Muscle of back (tissue), 3 donors: ENCODE measurements at regions not wholly inside any gene's neighbourhood (a gene's known extent, or its start where the extent isn't known, plus 50 kb on each side); places are given as distances from the start of the nearest gene placed in this dataset.

Source experiments
- DNase-seq, 3 donors: peaks; one replicate each; pipeline versions ENCODE4 v3.0.0 to v3.0.0-alpha.2; 2013

DNA sequence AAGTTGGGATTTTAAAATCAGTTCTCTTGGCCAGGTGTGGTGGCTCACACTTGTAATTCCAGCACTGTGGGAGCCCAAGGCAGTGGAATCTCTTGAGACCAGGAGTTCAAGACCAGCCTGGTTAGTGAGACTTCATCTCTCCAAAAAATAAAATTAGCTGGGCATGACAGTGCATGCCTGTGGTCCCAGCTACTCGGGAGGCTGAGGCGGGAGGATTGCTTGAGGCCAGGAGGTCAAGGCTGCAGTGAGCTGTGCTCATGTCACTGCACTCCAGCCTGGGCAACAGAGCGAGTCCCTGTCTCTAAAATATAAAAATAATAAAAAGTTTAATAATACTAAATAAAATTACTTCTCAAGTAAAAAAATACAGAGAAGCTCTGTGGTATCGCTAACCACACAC is 77.5 kb downstream of the FOXA2 start:
- DNase-seq, result no peak

DNA sequence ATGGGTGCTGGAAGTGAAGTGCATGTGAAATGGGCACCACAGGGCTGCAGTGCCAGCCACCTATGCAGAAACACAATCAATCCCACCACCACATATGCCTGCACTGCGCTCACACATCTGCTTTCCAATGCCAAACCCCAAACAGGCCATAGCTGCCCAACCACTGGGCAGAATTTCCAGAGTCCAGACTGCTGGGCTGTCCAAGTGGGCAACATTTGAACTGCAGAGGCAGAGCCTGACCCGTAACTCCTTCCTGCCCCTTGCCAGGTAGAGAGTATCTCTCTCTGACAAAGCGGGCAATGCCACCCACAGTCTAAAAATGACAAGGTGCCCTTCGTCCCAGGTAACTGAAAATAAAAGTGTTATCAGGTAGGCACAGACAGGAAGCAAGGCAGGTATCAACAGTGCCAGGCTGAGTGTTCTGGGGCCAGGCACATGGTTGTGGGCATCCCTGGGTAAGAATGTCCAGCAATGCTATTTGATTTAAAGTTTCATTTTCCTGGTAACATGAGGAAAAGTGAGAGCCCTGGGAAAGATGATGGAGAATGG is 79.5 kb downstream of the FOXA2 start:
- DNase-seq, result no peak

DNA sequence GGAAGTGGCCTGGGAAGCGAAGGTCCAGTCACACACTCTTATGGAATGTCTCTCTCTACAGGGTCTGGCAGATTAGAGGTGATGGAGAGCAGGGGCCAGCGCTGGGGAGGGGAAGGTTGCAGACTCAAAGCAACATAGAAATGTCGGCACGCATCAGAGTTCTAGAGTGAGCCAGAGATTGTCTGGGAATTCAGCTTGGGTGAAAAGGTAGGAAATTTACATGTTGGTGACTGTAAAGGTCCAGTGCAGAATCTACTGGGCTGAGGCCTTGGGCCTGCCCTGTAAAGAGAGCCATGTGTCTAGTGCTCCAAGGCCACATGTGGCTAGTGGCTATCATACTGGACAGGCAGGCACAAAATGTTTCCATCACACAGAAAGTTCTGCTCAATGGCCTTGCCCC is 80.8 kb downstream of the FOXA2 start:
- DNase-seq, result no peak

DNA sequence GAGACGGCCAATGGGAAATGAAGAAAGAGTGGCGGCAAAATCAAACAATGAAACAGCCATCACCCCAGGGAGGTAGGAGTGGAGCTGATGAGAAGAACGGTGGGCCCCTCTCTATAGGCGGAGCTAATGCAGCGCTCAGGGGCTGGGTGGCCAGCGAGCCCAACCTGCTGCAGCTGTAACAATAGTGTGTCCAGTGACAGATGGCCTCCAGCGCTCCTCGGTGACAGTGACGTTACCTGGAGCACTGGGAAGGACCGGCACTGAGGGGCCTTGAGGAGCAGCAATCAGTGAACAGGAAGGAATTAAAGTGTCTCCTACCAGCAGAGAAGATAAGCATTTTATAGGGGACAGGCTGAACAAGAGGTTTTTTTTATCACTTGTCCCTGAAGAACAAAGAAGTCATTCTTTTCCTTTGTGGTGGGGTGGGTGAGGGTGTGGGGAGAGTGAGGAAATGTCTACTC is 81.6 kb downstream of the FOXA2 start:
- DNase-seq, result no peak

DNA sequence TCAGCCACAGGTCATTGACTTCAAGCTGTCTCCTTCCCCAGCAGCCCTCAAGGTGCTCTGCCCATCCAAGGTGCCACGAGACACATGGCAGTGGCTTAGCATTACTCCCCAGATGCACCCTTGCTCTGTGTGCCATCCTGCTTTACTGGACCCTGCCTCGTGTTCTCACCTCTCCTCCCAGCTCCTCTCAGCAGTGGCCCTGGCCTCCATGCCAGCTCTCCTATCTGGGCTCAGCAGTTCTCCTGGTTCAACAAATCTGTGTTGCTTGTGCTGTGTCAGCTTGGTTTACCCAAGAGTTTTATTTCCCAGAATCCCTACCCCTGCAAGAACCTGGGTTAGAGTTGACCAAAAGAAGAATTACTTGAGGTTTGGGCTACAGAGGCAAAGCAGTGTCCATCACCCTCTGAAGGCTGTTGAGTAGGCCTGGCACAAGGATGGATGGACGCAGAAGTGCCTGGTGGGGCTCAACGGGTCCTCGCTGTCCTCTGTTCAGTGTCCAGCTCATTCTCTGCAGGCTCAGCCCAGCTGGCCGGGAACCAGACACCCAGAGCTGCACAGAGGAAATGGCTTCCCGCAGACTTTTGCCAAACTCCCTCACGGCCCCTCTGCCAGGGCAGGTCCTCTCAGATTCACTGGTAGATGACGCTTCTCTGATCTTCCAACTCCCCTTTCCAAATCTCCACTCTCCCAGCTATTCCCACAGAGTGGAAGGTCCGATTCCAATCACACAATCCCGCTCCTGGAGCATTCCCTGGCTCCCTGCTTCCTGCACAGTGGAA is 82.6 kb downstream of the FOXA2 start:
- DNase-seq, result no peak

DNA sequence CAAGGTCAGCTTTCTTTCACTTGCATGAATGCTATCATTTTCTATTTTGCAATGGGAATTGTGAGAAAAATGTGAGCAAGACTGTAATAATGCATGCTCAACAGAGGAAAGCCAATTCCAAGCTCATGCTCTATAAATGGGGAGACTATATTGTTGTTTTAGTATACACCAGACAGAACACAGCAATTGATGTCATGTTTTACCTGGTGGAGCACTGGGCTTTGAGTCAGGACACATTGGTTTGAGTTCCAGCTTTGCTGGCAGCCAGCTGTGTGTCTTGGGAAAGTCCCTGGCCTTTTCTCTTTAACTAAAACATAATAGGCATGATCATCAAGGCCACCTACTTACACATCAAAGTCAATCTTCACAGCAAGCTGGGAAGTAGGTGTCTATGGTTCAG is 83.3 kb downstream of the FOXA2 start:
- DNase-seq, result no peak

DNA sequence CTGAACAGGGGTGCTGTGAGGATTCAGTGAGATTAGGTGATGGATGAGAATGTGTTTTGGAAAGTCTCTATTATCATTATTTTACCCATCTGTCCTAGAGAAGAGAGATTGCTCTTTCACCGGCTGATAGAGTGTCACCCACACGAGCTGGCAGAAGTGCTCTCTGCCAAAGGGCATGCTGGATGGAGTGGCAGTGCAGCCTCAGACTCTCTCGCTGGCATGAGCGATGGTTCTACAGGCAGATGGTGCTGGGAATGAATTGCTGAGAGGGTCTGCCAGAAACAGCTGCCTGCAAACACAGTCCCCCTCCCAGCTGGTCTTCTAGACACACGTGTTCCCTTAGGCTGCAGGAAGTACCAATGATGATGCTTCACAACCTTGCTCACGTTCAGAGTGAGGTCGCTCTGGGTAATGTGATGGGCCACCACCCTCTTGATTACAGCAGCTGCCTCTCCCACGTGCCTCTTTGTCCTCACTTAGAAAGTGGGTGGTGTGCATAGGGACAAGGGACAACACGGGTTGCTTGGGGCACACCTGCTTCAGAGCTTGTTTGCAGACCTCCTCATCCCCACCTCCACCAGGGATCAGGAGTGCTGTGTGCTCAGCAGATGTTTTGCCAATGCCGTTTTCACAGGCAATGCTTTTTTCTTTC is 84.7 kb downstream of the FOXA2 start:
- DNase-seq, result no peak

DNA sequence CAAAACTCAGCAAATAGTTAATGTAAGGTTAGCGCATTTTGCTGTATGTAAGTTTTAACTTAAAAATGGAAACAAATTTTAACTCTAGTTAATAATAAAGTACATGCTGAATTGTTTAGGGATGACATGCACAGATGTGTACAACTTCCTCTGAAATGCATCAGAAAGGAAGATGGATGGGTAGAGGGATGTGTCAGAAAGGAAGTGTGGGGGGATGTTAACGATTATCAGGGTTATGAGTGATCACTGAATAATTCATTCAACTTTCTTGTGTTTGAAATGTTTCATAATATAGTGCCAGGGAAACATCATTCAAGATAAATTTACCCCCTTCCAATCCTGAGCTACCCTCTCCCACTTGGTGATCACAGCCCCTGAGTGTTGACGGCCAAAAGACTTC is 87.6 kb downstream of the FOXA2 start:
- no peak for DNase-seq

DNA sequence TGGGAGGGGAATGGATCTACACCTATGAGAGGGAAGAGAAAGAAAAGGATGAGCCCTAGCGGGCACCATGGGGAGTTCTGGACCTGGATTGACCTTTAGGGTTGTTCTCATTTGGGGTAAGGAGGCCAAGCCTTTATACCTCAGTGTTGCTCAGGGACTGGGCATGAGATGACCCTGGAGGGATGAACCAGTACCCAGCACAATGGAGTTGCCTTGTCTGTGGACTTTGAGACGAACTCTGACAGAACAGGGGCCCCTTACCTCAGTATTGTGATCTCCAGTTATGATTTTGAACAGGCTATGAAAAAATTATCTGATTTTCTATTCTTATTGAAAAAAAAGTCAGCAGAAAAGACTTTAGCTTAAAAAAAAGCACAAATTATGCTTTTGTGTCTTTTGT is 88.6 kb downstream of the FOXA2 start:
- DNase-seq, result no peak

DNA sequence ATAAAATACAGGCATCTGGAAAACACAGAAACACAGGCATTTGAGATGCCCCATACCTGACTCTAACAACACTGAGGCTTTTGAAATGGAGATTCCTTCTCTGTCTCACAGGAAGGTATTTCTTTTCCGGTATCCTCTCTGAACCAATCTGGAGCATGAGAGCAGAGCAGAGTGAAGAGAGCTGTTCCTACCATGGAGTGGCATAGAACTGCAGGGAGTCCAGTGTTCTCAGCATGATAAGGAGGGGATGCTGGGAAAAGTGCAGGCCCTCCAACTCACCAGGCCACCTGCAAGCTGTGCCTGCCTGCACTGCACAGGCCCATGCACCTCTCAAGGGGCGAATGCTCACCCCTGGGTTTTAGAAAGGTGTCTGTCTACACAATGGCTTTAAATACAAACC is 89.2 kb downstream of the FOXA2 start:
- no peak for DNase-seq

DNA sequence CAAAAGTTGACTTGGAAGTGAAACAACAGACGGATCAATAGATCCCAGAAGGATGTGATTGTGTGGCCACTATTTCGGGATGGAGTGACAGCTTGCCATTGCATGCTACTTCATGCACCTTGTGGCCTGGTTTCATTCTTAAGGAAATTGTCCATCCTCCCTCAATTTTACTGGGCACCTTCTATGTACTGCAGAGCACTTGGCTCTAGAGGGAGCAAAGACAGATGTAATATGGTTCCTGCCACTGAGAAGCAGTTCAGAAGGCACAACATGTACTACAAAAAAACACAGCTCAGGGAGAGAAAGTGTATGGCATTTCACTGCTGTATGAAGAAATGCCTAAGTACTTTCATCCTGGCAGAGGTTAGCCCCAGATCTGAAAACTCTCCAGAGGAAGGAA is 91.9 kb downstream of the FOXA2 start:
- DNase-seq, result no peak

DNA sequence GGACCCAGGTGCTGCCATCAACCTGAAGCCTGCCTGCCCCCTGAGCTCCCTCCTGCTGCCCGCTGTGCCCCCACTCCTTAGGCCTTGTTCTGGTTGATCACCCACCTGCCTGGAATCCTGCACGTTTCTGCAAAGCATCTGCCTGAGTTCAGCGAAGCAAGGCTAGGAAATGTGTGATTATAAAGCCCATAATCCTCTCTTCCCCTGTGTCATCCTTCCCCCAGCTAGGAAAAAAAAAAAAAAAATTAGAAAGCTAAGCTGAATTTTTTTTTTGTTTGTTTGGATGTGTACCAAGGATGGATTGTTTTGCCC is 93.2 kb downstream of the FOXA2 start:
- no peak for DNase-seq

DNA sequence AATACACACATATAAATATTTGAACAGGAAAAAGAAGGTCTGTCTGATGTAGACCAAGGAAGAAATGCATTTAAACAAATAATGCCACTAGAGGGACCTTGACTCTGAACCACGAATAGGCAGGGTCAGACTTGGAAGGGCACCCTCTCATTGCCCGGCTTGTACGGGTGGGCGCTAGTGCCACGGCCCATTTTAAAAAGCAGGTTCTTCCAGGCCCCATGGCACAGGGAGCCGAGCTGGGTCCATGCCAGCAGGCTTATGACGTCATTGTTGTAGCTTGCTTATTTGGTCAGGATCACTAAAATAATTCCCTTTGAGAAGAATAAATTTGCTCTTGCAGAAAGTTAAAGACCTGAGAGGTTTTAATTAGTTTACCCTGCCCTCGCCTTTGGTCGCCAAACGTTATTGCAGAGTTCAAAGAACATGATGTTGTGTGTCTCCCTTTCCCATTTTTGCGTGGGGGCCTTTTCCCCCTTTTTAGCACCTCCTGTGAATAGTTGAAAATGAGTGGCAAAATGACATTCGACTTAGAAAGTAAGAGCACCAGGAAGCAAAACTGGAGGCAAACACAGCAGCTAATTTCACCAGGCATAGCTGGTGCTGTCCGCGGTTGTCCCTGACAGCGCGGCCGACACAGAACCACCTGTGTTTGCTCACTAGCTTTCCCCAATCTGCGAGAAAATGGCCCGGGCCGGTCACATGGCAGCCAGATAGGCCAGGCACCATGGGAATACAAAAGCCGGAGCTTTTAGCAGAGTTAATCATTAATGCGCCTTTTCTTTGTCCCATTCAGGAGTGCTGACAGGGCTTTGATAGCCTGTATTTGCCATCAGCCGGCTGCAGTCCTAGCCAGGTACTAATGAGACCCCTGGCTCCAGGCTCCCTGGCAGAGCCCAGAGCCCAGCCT is 93.8 kb downstream of the FOXA2 start:
- no peak for DNase-seq

DNA sequence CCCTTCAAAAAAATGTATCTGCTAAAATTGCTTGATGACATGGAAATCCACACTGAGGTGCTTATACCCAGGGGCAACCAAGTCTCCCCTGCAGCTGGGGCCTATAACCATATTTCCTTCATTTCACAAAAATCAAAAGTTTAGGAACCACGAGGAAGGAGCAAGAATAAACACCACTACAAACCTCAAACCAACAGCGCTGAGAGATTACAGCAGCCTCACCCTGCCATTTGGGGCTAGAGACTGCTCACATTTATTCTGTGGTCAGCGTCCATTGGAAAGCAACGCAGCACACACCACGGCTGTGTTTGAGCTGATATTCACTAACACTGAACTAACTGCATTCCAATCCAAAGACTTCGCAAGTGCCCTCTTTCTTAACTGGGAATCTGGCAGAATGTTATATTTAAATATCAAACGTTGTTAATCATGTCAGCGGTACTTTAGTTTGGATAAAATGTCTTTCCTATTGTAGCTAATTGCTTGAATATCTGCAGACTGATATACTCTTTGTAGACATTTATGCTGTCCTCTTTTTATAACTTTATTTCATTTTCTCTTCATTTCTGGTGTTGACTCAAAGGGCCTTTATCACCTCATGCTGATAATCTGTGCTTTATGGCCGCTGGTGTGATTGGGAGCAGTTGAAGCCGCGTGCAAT is 94.6 kb downstream of the FOXA2 start:
- no peak for DNase-seq

DNA sequence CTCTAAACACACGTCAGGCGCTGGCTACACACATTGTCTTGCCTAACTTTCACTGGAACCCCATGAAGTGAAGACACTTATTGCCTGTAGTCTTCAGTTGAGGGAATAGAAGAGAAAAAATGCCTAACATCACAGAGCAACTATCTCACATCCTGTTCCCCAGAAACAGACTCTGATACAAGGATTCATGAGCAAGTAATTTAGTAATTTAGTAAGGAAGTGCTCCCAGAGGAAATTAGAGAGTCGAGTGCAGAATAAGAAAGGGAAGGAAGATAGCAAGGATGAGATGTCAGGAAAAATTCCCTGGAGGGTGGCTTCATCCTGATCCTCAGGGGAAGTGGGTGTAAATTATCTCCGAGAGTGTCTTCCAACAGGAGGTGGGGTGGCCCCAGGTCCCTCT is 104.0 kb downstream of the FOXA2 start:
- DNase-seq, result no peak

DNA sequence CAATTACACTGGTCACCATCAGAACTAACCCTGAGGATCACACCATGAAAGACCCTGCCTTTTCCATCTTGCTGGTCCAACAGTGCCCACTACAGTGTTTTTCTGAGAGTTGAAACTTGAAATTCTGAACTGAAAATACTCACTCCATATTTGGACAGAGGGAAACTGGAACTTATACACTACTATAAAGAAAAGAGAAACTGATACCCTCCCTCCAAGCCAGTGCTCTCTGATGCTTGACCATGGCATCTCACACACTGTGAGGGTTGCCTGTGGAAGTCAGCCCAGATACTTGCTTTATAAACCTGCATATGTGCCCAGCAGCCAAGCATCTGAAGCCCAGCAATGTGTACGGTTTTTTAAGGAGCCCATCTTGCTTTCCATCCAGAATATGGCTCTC is 108.7 kb downstream of the FOXA2 start:
- no peak for DNase-seq

DNA sequence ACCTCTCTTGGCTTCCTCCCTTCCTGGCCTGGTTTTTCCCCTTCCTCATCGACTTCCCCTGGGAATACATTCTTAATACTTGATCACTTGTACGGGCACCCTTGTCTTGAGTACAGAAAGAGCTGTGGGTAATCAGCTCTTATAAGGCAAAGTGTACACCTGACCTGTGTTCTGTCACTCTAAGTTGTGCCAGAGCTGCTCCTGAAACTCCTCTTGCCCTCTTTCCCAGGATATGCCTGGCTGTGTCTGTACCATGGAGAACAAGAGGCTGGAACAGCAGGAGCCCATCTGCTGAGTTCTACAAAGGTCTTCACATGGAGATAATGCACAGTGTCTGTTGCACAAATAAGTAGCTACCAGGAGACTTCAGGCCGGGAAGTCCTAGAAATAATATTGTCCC is 110.1 kb downstream of the FOXA2 start:
- no peak for DNase-seq

DNA sequence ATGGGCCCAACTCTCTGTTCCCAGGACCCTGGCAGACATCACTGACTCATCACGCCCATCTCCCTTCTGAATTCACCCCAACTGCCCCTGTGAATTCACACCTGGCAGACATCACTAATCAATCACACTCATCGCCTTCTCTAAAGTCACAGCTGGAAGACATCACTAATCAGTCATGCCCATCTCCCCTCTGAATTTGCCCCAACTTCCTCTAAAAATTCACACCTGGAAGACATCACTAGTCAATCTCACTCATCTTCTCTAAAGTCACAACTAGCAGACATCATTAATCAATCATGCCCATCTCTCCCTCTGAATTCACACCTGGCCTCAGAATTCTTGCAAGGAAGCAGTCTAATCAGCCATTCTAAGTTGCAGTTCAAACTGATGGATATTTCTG is 111.1 kb downstream of the FOXA2 start:
- no peak for DNase-seq

DNA sequence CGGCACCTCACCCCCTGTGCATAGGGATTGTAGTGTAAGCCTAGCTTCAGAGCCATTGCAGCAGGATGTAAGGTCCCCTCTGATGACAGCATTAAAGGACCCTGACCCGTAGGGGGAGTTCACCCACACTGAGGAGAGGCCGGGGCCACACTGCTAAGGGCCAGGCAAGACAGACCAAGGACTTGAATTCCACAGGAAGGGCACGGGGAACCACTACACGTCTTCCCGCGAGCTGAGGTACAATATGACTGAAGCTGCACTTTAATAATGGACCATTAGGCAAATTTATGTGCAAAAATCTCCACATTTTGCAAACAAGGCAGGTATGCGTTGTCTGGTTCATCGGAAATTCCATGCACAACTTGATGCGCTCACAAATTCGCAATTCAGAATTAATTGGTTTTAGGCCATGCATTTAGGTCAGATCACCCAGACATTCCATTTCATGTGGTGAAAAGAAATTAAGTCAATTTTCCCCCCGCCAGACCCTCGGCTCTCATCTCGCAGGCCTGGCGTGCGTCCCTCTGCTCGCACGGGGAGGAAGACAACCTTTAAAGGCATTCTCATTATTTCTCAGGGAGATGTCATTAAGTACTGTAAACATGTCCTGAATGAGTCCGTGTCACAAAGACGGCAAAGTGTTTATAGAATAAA is 111.8 kb downstream of the FOXA2 start:
- no peak for DNase-seq

DNA sequence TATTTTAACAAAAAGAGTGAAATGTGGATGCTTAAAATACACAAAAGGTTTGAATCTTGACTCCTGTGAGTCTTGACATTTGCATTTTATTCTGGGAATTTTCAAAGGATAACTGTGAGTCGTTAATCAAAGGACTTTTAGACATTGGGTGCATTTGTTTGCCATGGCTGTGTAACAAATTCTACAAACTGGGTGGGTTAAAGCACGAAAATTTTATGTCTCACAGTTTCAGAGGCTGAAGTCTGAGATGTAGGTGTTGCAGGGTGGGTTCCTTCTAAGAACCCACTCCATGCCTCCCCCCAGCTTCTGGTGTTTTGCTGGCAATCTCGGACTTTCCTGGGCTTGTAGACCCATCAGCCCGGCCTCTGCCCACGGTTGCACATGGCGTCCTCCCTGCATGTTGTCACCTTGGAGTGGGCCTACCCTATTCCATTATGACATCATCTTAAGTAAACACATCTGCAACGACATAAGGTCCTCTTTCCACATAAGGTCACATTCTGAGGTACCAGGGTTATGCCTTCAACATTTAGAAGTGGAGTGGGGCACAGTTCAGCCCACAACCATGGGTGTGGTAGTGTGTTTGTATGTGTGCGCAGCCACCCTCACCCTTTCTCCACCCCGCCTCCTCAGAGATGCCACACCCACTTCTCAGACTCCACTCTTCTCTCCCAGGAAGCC is 113.1 kb downstream of the FOXA2 start:
- no peak for DNase-seq

DNA sequence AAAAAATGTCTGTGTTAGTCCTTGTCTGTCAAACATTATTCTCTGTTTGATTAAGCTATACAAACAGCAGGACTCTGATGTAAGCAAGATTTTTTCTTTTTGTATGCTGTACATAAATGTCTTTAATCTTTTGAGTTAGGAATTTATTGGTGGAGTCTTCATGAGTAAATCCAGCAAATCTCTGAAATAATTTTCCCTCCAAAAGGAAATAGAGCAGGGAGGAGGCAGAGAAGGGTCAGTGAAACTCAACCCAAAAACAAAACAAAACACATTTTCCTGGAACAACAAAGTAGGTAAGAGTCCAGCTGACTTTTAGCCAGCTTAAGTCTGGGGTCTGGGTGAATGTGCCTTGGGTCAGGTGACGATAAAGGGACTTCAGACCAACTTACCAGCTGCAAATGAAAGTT is 113.7 kb downstream of the FOXA2 start:
- DNase-seq, result no peak
